ENCODE measurements at regions not wholly inside any gene's neighbourhood (a gene's known extent, or its start where the extent isn't known, plus 50 kb on each side); places are given as distances from the start of the nearest gene placed in this dataset.

DNA sequence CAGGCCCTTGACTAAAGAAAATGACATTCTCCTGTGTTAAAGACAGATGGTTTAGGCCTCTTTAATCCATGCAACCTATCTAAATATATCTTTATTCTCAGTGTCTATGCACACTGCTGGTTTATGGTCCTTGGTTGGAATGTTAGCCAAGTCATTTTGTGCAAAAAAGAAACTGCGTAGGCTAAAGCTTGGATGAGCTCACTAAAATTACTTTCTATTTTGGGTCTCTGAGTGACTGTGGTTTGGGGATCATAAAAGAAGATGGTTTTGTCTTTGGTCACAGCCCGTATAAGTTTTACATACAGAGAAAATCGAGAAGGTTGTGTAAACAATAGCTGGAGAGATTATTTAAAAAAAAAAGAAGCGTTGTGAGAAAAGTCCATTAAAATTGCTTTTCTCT lies 443.6 kb downstream of the UBE2NL start (continued):
- TF ChIP-seq ZFP3 (CRISPR knock-in tag; IDR thresholded peaks at IDR 0.05): no peak
- no peak for TF ChIP-seq BACH2 (CRISPR knock-in tag; IDR thresholded peaks at IDR 0.05; ENCODE audit: borderline replicate concordance)
- TF ChIP-seq, protein P1, sequence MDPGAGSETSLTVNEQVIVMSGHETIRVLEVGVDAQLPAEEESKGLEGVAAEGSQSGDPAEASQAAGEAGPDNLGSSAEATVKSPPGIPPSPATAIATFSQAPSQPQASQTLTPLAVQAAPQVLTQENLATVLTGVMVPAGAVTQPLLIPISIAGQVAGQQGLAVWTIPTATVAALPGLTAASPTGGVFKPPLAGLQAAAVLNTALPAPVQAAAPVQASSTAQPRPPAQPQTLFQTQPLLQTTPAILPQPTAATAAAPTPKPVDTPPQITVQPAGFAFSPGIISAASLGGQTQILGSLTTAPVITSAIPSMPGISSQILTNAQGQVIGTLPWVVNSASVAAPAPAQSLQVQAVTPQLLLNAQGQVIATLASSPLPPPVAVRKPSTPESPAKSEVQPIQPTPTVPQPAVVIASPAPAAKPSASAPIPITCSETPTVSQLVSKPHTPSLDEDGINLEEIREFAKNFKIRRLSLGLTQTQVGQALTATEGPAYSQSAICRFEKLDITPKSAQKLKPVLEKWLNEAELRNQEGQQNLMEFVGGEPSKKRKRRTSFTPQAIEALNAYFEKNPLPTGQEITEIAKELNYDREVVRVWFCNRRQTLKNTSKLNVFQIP (CRISPR knock-in tag; IDR thresholded peaks at IDR 0.05; ENCODE audit: borderline replicate concordance, low read depth): no peak
- no peak for TF ChIP-seq SNAI2 (CRISPR knock-in tag; IDR thresholded peaks at IDR 0.05)
- TF ChIP-seq ZNF70 (CRISPR knock-in tag; IDR thresholded peaks at IDR 0.05): no peak
- TF ChIP-seq ZFP30 (CRISPR knock-in tag; IDR thresholded peaks at IDR 0.05): no peak
- TF ChIP-seq, protein P2, sequence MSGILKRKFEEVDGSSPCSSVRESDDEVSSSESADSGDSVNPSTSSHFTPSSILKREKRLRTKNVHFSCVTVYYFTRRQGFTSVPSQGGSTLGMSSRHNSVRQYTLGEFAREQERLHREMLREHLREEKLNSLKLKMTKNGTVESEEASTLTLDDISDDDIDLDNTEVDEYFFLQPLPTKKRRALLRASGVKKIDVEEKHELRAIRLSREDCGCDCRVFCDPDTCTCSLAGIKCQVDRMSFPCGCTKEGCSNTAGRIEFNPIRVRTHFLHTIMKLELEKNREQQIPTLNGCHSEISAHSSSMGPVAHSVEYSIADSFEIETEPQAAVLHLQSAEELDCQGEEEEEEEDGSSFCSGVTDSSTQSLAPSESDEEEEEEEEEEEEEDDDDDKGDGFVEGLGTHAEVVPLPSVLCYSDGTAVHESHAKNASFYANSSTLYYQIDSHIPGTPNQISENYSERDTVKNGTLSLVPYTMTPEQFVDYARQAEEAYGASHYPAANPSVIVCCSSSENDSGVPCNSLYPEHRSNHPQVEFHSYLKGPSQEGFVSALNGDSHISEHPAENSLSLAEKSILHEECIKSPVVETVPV (CRISPR knock-in tag; IDR thresholded peaks at IDR 0.05): no peak
- TF ChIP-seq ZNF8 (CRISPR knock-in tag; IDR thresholded peaks at IDR 0.05): no peak
- TF ChIP-seq TOX (CRISPR knock-in tag; IDR thresholded peaks at IDR 0.05; ENCODE audit: borderline replicate concordance): no peak
- no peak for TF ChIP-seq GLIS3 (CRISPR knock-in tag; IDR thresholded peaks at IDR 0.05)
- no peak for TF ChIP-seq PPARA (CRISPR knock-in tag; IDR thresholded peaks at IDR 0.05; ENCODE audit: borderline replicate concordance)
- no peak for TF ChIP-seq OSR1 (CRISPR knock-in tag; IDR thresholded peaks at IDR 0.05)
- no peak for TF ChIP-seq ISL1 (CRISPR knock-in tag; IDR thresholded peaks at IDR 0.05)
- TF ChIP-seq ESRRG (CRISPR knock-in tag; IDR thresholded peaks at IDR 0.05): no peak
- TF ChIP-seq RARB (CRISPR knock-in tag; IDR thresholded peaks at IDR 0.05): no peak

DNA sequence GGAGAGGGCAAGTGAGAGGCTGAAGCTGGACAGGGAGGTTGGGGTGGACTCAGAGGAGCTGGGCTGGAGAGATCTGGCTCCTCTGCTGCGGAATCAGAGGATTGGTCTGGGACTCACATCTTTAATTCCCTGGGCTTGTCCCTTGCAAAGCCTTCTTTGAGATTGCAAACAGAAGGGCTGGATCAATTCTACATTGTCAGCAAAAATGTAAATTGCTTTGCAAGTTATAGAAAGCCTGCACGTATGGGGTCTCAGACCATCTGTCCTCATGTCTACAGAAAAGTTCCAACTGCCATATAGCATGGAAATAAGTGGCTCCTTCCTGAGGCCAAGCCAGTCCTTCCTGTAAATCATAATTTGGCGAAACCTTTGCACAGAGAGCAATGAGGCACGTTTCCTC lies 449.6 kb downstream of the UBE2NL start:
- no peak for ATAC-seq
- TF ChIP-seq CSDC2 (CRISPR knock-in tag; IDR thresholded peaks at IDR 0.05): no peak
- TF ChIP-seq, protein P3, sequence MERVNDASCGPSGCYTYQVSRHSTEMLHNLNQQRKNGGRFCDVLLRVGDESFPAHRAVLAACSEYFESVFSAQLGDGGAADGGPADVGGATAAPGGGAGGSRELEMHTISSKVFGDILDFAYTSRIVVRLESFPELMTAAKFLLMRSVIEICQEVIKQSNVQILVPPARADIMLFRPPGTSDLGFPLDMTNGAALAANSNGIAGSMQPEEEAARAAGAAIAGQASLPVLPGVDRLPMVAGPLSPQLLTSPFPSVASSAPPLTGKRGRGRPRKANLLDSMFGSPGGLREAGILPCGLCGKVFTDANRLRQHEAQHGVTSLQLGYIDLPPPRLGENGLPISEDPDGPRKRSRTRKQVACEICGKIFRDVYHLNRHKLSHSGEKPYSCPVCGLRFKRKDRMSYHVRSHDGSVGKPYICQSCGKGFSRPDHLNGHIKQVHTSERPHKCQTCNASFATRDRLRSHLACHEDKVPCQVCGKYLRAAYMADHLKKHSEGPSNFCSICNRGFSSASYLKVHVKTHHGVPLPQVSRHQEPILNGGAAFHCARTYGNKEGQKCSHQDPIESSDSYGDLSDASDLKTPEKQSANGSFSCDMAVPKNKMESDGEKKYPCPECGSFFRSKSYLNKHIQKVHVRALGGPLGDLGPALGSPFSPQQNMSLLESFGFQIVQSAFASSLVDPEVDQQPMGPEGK (CRISPR knock-in tag; IDR thresholded peaks at IDR 0.05; ENCODE audit: borderline replicate concordance): no peak
- no peak for TF ChIP-seq GLIS3 (CRISPR knock-in tag; IDR thresholded peaks at IDR 0.05)
- no peak for TF ChIP-seq ZNF565 (CRISPR knock-in tag; conservative IDR thresholded peaks at IDR 0.05; ENCODE audit: low read depth)
- TF ChIP-seq PPARA (CRISPR knock-in tag; IDR thresholded peaks at IDR 0.05; ENCODE audit: borderline replicate concordance): no peak
- TF ChIP-seq TOX (CRISPR knock-in tag; IDR thresholded peaks at IDR 0.05; ENCODE audit: borderline replicate concordance): no peak
- no peak for TF ChIP-seq BACH2 (CRISPR knock-in tag; IDR thresholded peaks at IDR 0.05; ENCODE audit: borderline replicate concordance)
- TF ChIP-seq ZNF70 (CRISPR knock-in tag; IDR thresholded peaks at IDR 0.05): no peak
- TF ChIP-seq CREB5 (CRISPR knock-in tag; IDR thresholded peaks at IDR 0.05; ENCODE audit: low read depth): no peak
- TF ChIP-seq, protein P2 (CRISPR knock-in tag; IDR thresholded peaks at IDR 0.05): no peak
- no peak for TF ChIP-seq ESRRG (CRISPR knock-in tag; IDR thresholded peaks at IDR 0.05)

- no peak for ATAC-seq
Measured at GRCh38 chrX:144334577-144334976, 450.7 kb downstream of the UBE2NL start.

More at GRCh38 chrX:144334577-144334976, 450.7 kb downstream of the UBE2NL start:
- TF ChIP-seq BACH2 (CRISPR knock-in tag; IDR thresholded peaks at IDR 0.05; ENCODE audit: borderline replicate concordance) (no peak), OSR1 (CRISPR knock-in tag; IDR thresholded peaks at IDR 0.05) (no peak), CREB5 (CRISPR knock-in tag; IDR thresholded peaks at IDR 0.05; ENCODE audit: low read depth) (no peak)
- TF ChIP-seq, protein P2 (CRISPR knock-in tag; IDR thresholded peaks at IDR 0.05): no peak
